SK-N-MC (cell line): ENCODE measurements at regions not wholly inside any gene's neighbourhood (a gene's known extent, or its start where the extent isn't known, plus 50 kb on each side); places are given as distances from the start of the nearest gene placed in this dataset.

Source experiments
- EZH2 ChIP-seq: fragments of 200-600 bp; sonication (generic); IDR thresholded peaks from one replicate; pipeline ENCODE4 v1.6.1; 2017; ENCODE audit warnings: antibody characterized with exemption
- POLR2AphosphoS5 ChIP-seq: IDR thresholded peaks from 2 replicates; pipeline ENCODE4 v1.6.1; 2012; ENCODE audit warnings: mild to moderate bottlenecking, low read depth, low read length, borderline replicate concordance

GRCh38 chr14:42517806-42518500 lies 911.3 kb downstream of the LRFN5 start:
- TF ChIP-seq POLR2AphosphoS5: no peak
- no peak for TF ChIP-seq EZH2
